H9 (cell line): ENCODE measurements at regions not wholly inside any gene's neighbourhood (a gene's known extent, or its start where the extent isn't known, plus 50 kb on each side); places are given as distances from the start of the nearest gene placed in this dataset.

Experiments
- DNase-seq: peaks from one replicate; pipeline ENCODE4 v3.0.0-alpha.2; 2017
- H2AFZ ChIP-seq: one replicate; pipeline ENCODE4 v1.6.1; 2013; ENCODE audit warnings: mild to moderate bottlenecking, low read length, control low read depth, moderate library complexity
- H2AK5ac ChIP-seq: 2 replicates; pipeline ENCODE4 v1.6.1; 2013; ENCODE audit warnings: low read length, control low read depth, mixed read lengths; ENCODE audit not compliant: insufficient read length
- H2BK120ac ChIP-seq: one replicate; pipeline ENCODE4 v1.6.1; 2013; ENCODE audit warnings: low read depth, mild to moderate bottlenecking, low read length, control low read depth, inconsistent platforms; ENCODE audit not compliant: poor library complexity, severe bottlenecking
- H2BK12ac ChIP-seq: 2 replicates; pipeline ENCODE4 v1.6.1; 2013; ENCODE audit warnings: low read length, control low read depth, mixed read lengths, low read depth; ENCODE audit not compliant: insufficient read length
- H2BK15ac ChIP-seq: 2 replicates; pipeline ENCODE4 v1.6.1; 2013; ENCODE audit warnings: low read depth, low read length, control low read depth
- H2BK20ac ChIP-seq: one replicate; pipeline ENCODE4 v1.6.1; 2013; ENCODE audit warnings: low read depth, mild to moderate bottlenecking, low read length, control low read depth, inconsistent platforms; ENCODE audit not compliant: poor library complexity, severe bottlenecking
- H2BK5ac ChIP-seq: 2 replicates; pipeline ENCODE4 v1.6.1; 2013; ENCODE audit warnings: low read length, control low read depth, mixed read lengths; ENCODE audit not compliant: insufficient read length
- H3K14ac ChIP-seq: 2 replicates; pipeline ENCODE4 v1.6.1; 2013; ENCODE audit warnings: low read length, control low read depth; ENCODE audit not compliant: insufficient read depth
- H3K18ac ChIP-seq: 2 replicates; pipeline ENCODE4 v1.6.1; 2013; ENCODE audit warnings: low read depth, mild to moderate bottlenecking, mixed read lengths, low read length, control low read depth; ENCODE audit not compliant: insufficient read length
- H3K23ac ChIP-seq: 2 replicates; pipeline ENCODE4 v1.6.1; 2013; ENCODE audit warnings: low read length, control low read depth, mixed read lengths, low read depth; ENCODE audit not compliant: insufficient read length
- H3K23me2 ChIP-seq: 2 replicates; pipeline ENCODE4 v1.6.1; 2013; ENCODE audit warnings: low read depth, mild to moderate bottlenecking, mixed read lengths, low read length, control low read depth; ENCODE audit not compliant: insufficient read length, poor library complexity, severe bottlenecking
- H3K27ac ChIP-seq: 2 replicates; pipeline ENCODE4 v1.5.1; 2013; ENCODE audit warnings: low read length, control low read depth, mixed read lengths, low read depth; ENCODE audit not compliant: insufficient read length
- H3K27me3 ChIP-seq: 2 replicates; pipeline ENCODE4 v1.6.1; 2013; ENCODE audit warnings: low read length, control low read depth, inconsistent platforms; ENCODE audit not compliant: insufficient read depth
- H3K4ac ChIP-seq: 2 replicates; pipeline ENCODE4 v1.6.1; 2013; ENCODE audit warnings: low read depth, mild to moderate bottlenecking, control low read depth, inconsistent platforms, low read length, moderate library complexity
- H3K4me1 ChIP-seq: 2 replicates; pipeline ENCODE4 v1.6.1; 2013; ENCODE audit warnings: low read length, control low read depth, inconsistent platforms; ENCODE audit not compliant: insufficient read depth
- H3K4me2 ChIP-seq: 2 replicates; pipeline ENCODE4 v1.6.1; 2013; ENCODE audit warnings: low read length, control low read depth, mixed read lengths; ENCODE audit not compliant: insufficient read length, insufficient read depth
- H3K56ac ChIP-seq: 2 replicates; pipeline ENCODE4 v1.6.1; 2013; ENCODE audit warnings: low read depth, mild to moderate bottlenecking, mixed read lengths, low read length, control low read depth; ENCODE audit not compliant: insufficient read length
- H3K79me1 ChIP-seq: 2 replicates; pipeline ENCODE4 v1.6.1; 2013; ENCODE audit warnings: low read depth, mild to moderate bottlenecking, moderate library complexity, low read length, control low read depth, inconsistent platforms; ENCODE audit not compliant: insufficient read depth, poor library complexity, severe bottlenecking
- H3K79me2 ChIP-seq: 2 replicates; pipeline ENCODE4 v1.6.1; 2013; ENCODE audit warnings: low read length, control low read depth, inconsistent platforms; ENCODE audit not compliant: insufficient read depth
- H3K9ac ChIP-seq: 2 replicates; pipeline ENCODE4 v1.6.1; 2013; ENCODE audit warnings: low read length, control low read depth, mixed read lengths; ENCODE audit not compliant: insufficient read length; ENCODE audit errors: extremely low read depth
- H3K9me3 ChIP-seq: one replicate; pipeline ENCODE4 v1.6.1; 2013; ENCODE audit warnings: low read depth, low read length, inconsistent platforms; ENCODE audit not compliant: control insufficient read depth
- H3T11ph ChIP-seq: one replicate; pipeline ENCODE4 v1.6.1; 2013; ENCODE audit warnings: mild to moderate bottlenecking, low read length, control low read depth, inconsistent platforms
- H4K20me1 ChIP-seq: one replicate; pipeline ENCODE4 v1.6.1; 2013; ENCODE audit not compliant: control insufficient read depth, insufficient read length, insufficient read depth
- H4K5ac ChIP-seq: 2 replicates; pipeline ENCODE4 v1.6.1; 2013; ENCODE audit warnings: low read depth, mild to moderate bottlenecking, mixed read lengths, low read length, control low read depth; ENCODE audit not compliant: insufficient read length
- H4K8ac ChIP-seq: replicated peaks from 2 replicates; pipeline ENCODE4 v1.6.1; 2013; ENCODE audit warnings: low read length, control low read depth, mixed read lengths, low read depth; ENCODE audit not compliant: insufficient read length
- H4K91ac ChIP-seq: 2 replicates; pipeline ENCODE4 v1.6.1; 2013; ENCODE audit warnings: low read depth, mild to moderate bottlenecking, moderate library complexity, mixed read lengths, low read length, control low read depth; ENCODE audit not compliant: insufficient read length
- H3K27ac Mint-ChIP-seq, 3 experiments: 2 replicates in 2 of 3; 3 replicates in 1 of 3; pipeline ENCODE4 v1.8.0; 2020 to 2021; ENCODE audit warnings: mixed read lengths in 3 of 3, mild to moderate bottlenecking in 1 of 3, moderate library complexity in 1 of 3
- H3K27me3 Mint-ChIP-seq: 2 replicates; pipeline ENCODE4 v1.8.0; 2021; ENCODE audit warnings: low read depth, mild to moderate bottlenecking, moderate library complexity, mixed read lengths
- H3K36me3 Mint-ChIP-seq, 3 experiments: 2 replicates in 2 of 3; 3 replicates in 1 of 3; pipeline ENCODE4 v1.8.0; 2020 to 2021; ENCODE audit warnings: low read depth in 3 of 3, mixed read lengths in 3 of 3; ENCODE audit not compliant: insufficient read depth in 1 of 3
- H3K4me1 Mint-ChIP-seq, 2 experiments: 2 replicates each; pipeline ENCODE4 v1.8.0; 2020; ENCODE audit warnings: mixed read lengths in 2 of 2
- H3K4me3 Mint-ChIP-seq, 2 experiments: 2 replicates in 1 of 2; 3 replicates in 1 of 2; pipeline ENCODE4 v1.8.0; 2020 to 2021; ENCODE audit warnings: mild to moderate bottlenecking in 2 of 2, mixed read lengths in 2 of 2, moderate library complexity in 1 of 2
- H3K9me3 Mint-ChIP-seq, 2 experiments: 2 replicates in 1 of 2; 3 replicates in 1 of 2; pipeline ENCODE4 v1.8.0; 2020; ENCODE audit warnings: mild to moderate bottlenecking in 2 of 2, mixed read lengths in 2 of 2, moderate library complexity in 1 of 2
- WGBS: extraction: QIAGEN DNeasy Blood & Tissue Kit; methylation state at CpG from one replicate; pipeline ENCODE4 v1.1.7; 2013; ENCODE audit warnings: missing lambda C conversion rate, low lambda C conversion rate, mixed read lengths; ENCODE audit not compliant: insufficient read length; ENCODE audit errors: extremely low coverage; 5-methylcytosine and 5-hydroxymethylcytosine counted together
- TF ChIP-seq, protein P1 (sequence below): fragments of 200-600 bp; sonication (generic); conservative IDR thresholded peaks from 3 replicates; pipeline ENCODE4 v1.8.0; 2021; ENCODE audit warnings: antibody characterized with exemption, mild to moderate bottlenecking

DNA sequence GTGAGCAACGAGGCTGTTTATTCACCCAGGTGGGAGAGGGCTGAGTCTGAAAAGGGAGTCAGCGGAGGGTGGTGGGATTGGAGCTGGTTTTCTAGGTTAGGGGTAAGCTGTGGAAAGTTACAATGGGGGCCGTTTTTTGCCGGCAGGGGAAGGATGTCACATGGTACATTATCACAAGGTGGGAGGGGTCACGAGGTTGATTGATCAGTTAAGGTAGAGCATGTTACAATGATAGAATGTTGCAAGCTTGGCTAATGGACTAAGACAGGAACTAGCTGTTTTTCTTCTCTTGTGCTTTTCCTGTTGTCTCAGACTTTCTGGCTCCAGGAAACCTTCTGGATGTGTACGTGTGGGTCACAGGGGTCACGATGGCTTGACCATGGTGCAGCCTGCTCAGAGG lies 536.3 kb upstream of the HTR2C start:
- no peak overlapping the region for H3K4ac ChIP-seq
- no peak overlapping the region for H3K23ac ChIP-seq
- no peak overlapping the region for H2BK120ac ChIP-seq
- no peak overlapping the region for H2AFZ ChIP-seq
- no peak overlapping the region for H4K91ac ChIP-seq
- H3K27ac Mint-ChIP-seq: peak overlapping the region; percentile 82 to 95 (median 91); a peak in 6 of 7 replicates
- no peaks in the 10 kb centered on the region for H4K20me1 ChIP-seq
- peaks cover 47 to 49% of the 10 kb centered on the region in 2 experiments for H3K4me1 Mint-ChIP-seq
- no peak overlapping the region for H3K18ac ChIP-seq
- H4K5ac ChIP-seq: no peak overlapping the region
- TF ChIP-seq, protein P1, sequence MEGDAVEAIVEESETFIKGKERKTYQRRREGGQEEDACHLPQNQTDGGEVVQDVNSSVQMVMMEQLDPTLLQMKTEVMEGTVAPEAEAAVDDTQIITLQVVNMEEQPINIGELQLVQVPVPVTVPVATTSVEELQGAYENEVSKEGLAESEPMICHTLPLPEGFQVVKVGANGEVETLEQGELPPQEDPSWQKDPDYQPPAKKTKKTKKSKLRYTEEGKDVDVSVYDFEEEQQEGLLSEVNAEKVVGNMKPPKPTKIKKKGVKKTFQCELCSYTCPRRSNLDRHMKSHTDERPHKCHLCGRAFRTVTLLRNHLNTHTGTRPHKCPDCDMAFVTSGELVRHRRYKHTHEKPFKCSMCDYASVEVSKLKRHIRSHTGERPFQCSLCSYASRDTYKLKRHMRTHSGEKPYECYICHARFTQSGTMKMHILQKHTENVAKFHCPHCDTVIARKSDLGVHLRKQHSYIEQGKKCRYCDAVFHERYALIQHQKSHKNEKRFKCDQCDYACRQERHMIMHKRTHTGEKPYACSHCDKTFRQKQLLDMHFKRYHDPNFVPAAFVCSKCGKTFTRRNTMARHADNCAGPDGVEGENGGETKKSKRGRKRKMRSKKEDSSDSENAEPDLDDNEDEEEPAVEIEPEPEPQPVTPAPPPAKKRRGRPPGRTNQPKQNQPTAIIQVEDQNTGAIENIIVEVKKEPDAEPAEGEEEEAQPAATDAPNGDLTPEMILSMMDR: no peak
- H2BK5ac ChIP-seq: no peak overlapping the region
- no peak overlapping the region for H2AK5ac ChIP-seq
- peak overlapping the region; percentile 47 to 71 for H3K4me3 Mint-ChIP-seq
- H3K23me2 ChIP-seq: peaks cover 11% of the 10 kb centered on the region
- no peaks in the 10 kb centered on the region for H3K27me3 Mint-ChIP-seq
- H2BK20ac ChIP-seq: no peak overlapping the region
- H3K4me2 ChIP-seq: peak overlapping the region; percentile 46
- peaks cover 22% of the 10 kb centered on the region; the same call in 1 of the 2 replicates for H3K79me2 ChIP-seq
- H3K4me1 ChIP-seq: peaks cover 4% of the 10 kb centered on the region; the same call in 1 of the 2 replicates
- no peak overlapping the region for H3K56ac ChIP-seq
- H3K14ac ChIP-seq: no peak overlapping the region; the same call in 1 of the 2 replicates
- H3K27me3 ChIP-seq: no peaks in the 10 kb centered on the region
- no peak overlapping the region for H3K9ac ChIP-seq
- no peak overlapping the region for H2BK15ac ChIP-seq
- peak; percentile 75 for DNase-seq
- H3T11ph ChIP-seq: no peak overlapping the region
- WGBS: no CpG with 5 or more reads among the region's 7 CpGs
- H3K79me1 ChIP-seq: no peaks in the 10 kb centered on the region
- H2BK12ac ChIP-seq: no peak overlapping the region
- H3K27ac ChIP-seq: peak overlapping the region; percentile 18
- peaks cover 22 to 43% (median 37%) of the 10 kb centered on the region in 3 experiments; a peak in 6 of 7 replicates for H3K36me3 Mint-ChIP-seq
- no peak overlapping the region for H4K8ac ChIP-seq
- H3K9me3 ChIP-seq: no peaks in the 10 kb centered on the region
- H3K9me3 Mint-ChIP-seq: no peaks in the 10 kb centered on the region
